Astrocyte of the cerebellum (primary cell): ENCODE measurements at regions not wholly inside any gene's neighbourhood (a gene's known extent, or its start where the extent isn't known, plus 50 kb on each side); places are given as distances from the start of the nearest gene placed in this dataset.

ENCODE experiments used
- DNase-seq: peaks from one replicate; pipeline ENCODE4 v3.0.0-alpha.2; 2011; ENCODE audit warnings: low read depth
- H3K4me3 ChIP-seq: 2 replicates; pipeline ENCODE4 v1.5.1; 2011; ENCODE audit warnings: mild to moderate bottlenecking, low read depth, low read length, moderate library complexity
- CTCF ChIP-seq: IDR thresholded peaks from 2 replicates; pipeline ENCODE4 v1.5.1; 2012; ENCODE audit warnings: low read length, low read depth, moderate library complexity, mild to moderate bottlenecking; ENCODE audit errors: missing control alignments
- in situ Hi-C: cut with HindIII; loops from 2 replicates; pipeline ENCODE4 v1.10.0; 2017; ENCODE audit warnings: low sequenced_read_pairs

- DNase-seq = no peak
- in situ Hi-C loops = no loop called here
- no peak overlapping the region for H3K4me3 ChIP-seq
- TF ChIP-seq CTCF = no peak
Observed at GRCh38 chr15:31814082-31814481, 216.2 kb upstream of the CHRNA7 start.

GRCh38 chr15:31815411-31816155, 214.7 kb upstream of the CHRNA7 start:
- no peak for TF ChIP-seq CTCF
- in situ Hi-C loops = no loop called here
- no peak overlapping the region for H3K4me3 ChIP-seq
- DNase-seq = no peak

- in situ Hi-C loops = no loop called here
- no peak for DNase-seq
- TF ChIP-seq CTCF = no peak
- no peak overlapping the region for H3K4me3 ChIP-seq
Observed at GRCh38 chr15:31822463-31822862, 207.9 kb upstream of the CHRNA7 start.

GRCh38 chr15:31824024-31824423, 206.3 kb upstream of the CHRNA7 start:
- in situ Hi-C loops = no loop called here
- no peak for TF ChIP-seq CTCF
- H3K4me3 ChIP-seq = no peak overlapping the region
- DNase-seq = no peak

- TF ChIP-seq CTCF = no peak
- no peak for DNase-seq
- in situ Hi-C loops = no loop called here
- H3K4me3 ChIP-seq = no peak overlapping the region
Observed at GRCh38 chr15:31828594-31828993, 201.7 kb upstream of the CHRNA7 start.

GRCh38 chr15:31830591-31830990, 199.7 kb upstream of the CHRNA7 start:
- H3K4me3 ChIP-seq = no peak overlapping the region
- in situ Hi-C loops = no loop called here
- no peak for DNase-seq
- no peak for TF ChIP-seq CTCF

GRCh38 chr15:31831596-31831995, 198.7 kb upstream of the CHRNA7 start:
- in situ Hi-C loops = no loop called here
- no peak overlapping the region for H3K4me3 ChIP-seq
- DNase-seq = no peak
- TF ChIP-seq CTCF = no peak
